ENCODE measurements at regions not wholly inside any gene's neighbourhood (a gene's known extent, or its start where the extent isn't known, plus 50 kb on each side); places are given as distances from the start of the nearest gene placed in this dataset.

DNA sequence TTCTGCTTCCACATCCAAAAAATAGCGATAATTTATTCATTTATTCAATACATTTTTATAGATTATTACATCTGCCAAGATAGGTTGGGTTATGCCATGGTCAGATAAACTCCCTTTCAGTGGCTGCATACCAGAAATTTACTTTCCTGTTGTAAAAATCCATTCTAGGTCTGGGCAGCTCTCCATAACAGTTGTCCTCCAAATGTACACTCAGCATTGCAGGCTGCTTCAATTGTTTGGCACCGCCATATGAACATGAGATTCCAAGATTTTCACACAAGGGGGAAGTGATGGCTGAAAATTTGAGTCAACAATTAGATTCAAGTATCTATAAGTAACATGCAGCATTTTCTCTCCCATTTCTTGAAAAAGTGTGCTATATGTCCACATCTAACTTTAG, 568.7 kb downstream of the ETV1 start:
- no peak overlapping the region for H3K27ac ChIP-seq
- no peak for TF ChIP-seq ZFX (IDR thresholded peaks at IDR 0.05; ENCODE audit: borderline replicate concordance)

DNA sequence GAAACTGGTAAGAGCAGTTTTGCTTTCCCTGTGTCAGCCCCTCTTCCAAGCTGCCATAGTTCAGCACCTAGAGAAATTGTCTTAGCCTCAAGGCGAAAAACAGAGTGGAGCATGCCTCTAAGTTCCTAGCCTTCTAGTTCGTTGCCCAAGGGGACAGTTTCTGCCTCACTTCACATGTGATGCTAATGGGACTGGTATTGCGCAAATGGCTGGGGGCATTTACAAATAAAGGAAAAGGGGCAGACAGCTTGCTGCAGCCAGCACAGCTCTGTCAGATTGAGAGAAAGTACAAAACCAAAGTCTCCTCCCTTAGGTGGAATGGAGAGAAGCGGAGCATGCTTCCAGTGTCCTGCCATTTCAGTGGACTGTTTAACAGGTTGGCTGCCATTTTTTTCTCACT, 567.7 kb downstream of the ETV1 start:
- TF ChIP-seq ZFX (IDR thresholded peaks at IDR 0.05; ENCODE audit: borderline replicate concordance) (no peak), CTCF (IDR thresholded peaks at IDR 0.05) (no peak)
- no peak overlapping the region for H3K27ac ChIP-seq

DNA sequence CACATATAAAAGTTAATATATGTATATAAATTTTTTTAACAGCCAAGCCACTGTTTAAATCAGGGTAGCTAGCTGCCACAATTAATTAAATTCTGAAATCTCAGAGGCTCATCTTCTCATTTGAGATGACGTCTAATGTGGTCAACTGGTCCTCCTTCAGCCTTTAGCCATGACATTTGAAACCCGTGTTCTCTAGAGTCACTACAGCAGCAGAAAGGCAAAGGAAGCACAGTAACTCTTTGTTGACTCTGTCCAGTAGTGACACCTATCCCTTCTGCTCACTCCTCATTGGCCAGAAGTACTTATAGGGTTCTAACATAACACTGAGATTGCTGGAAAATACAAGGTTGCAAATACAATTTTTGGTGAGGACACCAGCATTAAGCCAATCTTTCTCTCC, 555.5 kb downstream of the ETV1 start:
- TF ChIP-seq CTCF (IDR thresholded peaks at IDR 0.05) (no peak), ZFX (IDR thresholded peaks at IDR 0.05; ENCODE audit: borderline replicate concordance) (no peak)

GRCh38 chr7:13442226-13442625, 547.2 kb downstream of the ETV1 start:
- no peak overlapping the region for H3K27ac ChIP-seq
- TF ChIP-seq CTCF (IDR thresholded peaks at IDR 0.05), result no peak
- TF ChIP-seq ZFX (IDR thresholded peaks at IDR 0.05; ENCODE audit: borderline replicate concordance), result no peak

More for the DNA sequence above, 555.5 kb downstream of the ETV1 start:
- no peak overlapping the region for H3K27ac ChIP-seq

- no peak overlapping the region for H3K27ac ChIP-seq
- no peak for TF ChIP-seq ZFX (IDR thresholded peaks at IDR 0.05; ENCODE audit: borderline replicate concordance)
- TF ChIP-seq CTCF (IDR thresholded peaks at IDR 0.05), result no peak
Measured at GRCh38 chr7:13447637-13448036, 541.8 kb downstream of the ETV1 start.

DNA sequence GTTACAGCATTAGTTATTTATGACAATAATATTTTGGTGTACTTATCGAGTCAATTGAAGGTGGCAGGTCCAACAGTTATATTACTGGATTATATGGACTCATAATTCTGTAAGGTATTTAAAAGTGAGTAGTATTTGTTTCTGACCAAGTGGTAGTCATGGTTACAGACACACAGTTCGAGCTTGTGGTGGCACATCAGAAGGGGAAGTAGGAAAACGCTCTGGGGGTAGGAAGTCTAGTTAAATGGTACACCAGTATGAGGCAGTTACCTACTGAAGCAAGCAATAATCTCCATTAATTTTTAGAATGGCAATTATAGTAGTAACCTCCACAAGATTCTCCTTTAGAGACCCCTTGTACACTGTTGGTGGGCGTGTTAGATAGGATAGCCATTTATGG, 541.2 kb downstream of the ETV1 start:
- H3K27ac ChIP-seq, result no peak overlapping the region
- TF ChIP-seq CTCF (IDR thresholded peaks at IDR 0.05) (no peak), ZFX (IDR thresholded peaks at IDR 0.05; ENCODE audit: borderline replicate concordance) (no peak)

DNA sequence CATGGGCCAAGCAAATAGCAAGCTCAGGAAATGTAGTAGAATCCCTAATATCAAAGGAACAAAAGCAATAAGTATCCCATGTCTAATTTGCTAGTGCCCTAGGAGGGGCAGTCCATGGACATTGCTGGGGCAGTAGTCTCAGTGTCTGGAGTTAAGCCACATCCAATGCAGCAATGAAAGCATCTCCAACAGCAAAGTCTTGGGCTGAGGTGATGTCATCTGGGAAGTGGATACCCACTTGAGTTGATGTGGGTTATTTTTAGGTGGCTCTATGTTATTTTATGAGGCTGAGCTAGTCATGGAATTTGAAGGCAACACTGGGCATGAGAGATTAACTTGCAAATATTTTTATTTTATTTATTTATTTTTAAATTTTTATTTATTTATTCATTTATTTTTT, 540.0 kb downstream of the ETV1 start:
- TF ChIP-seq CTCF (IDR thresholded peaks at IDR 0.05) (no peak), ZFX (IDR thresholded peaks at IDR 0.05; ENCODE audit: borderline replicate concordance) (no peak)
- H3K27ac ChIP-seq, result no peak overlapping the region

- no peak for TF ChIP-seq ZFX (IDR thresholded peaks at IDR 0.05; ENCODE audit: borderline replicate concordance)
- TF ChIP-seq CTCF (IDR thresholded peaks at IDR 0.05), result no peak
Measured at GRCh38 chr7:13454916-13455592, 534.4 kb downstream of the ETV1 start.

More at GRCh38 chr7:13454916-13455592, 534.4 kb downstream of the ETV1 start:
- H3K27ac ChIP-seq, result no peak overlapping the region

All from 22Rv1 (cell line).